Thyroid gland (tissue), 4 donors: ENCODE measurements at regions not wholly inside any gene's neighbourhood (a gene's known extent, or its start where the extent isn't known, plus 50 kb on each side); places are given as distances from the start of the nearest gene placed in this dataset.

Experiments
- CTCF ChIP-seq, 6 experiments: fragments of 200-600 bp in 3 of 6; fragments of 450-650 bp in 3 of 6; sonication (generic) in 3 of 6; IDR thresholded peaks; one replicate each; pipeline ENCODE4 v1.5.1; 2016 to 2019; ENCODE audit warnings: antibody characterized with exemption in 6 of 6, mild to moderate bottlenecking in 2 of 6, inconsistent platforms in 1 of 6, moderate library complexity in 1 of 6
- POLR2A ChIP-seq, 2 donors: fragments of 450-650 bp; IDR thresholded peaks; one replicate each; pipeline ENCODE4 v1.6.1; 2017; ENCODE audit warnings: antibody characterized with exemption in 2 of 2, mild to moderate bottlenecking in 2 of 2, moderate library complexity in 1 of 2

GRCh38 chrX:4382273-4382672 lies 668.8 kb upstream of the PRKX start:
- TF ChIP-seq CTCF (IDR thresholded peaks at IDR 0.05) (no peak), POLR2A (IDR thresholded peaks at IDR 0.05) (no peak)
